ENCODE measurements at regions not wholly inside any gene's neighbourhood (a gene's known extent, or its start where the extent isn't known, plus 50 kb on each side); places are given as distances from the start of the nearest gene placed in this dataset.

GRCh38 chr2:16015210-16015902 lies 75.0 kb downstream of the MYCN start:
- TF ChIP-seq CTCF (IDR thresholded peaks at IDR 0.05) (no peak), EZH2 (IDR thresholded peaks at IDR 0.05; ENCODE audit: borderline replicate concordance, insufficient read depth, low read depth, low read length, poor library complexity, severe bottlenecking) (no peak)

Data from B cell (primary cell).